K562 (cell line): ENCODE measurements at regions not wholly inside any gene's neighbourhood (a gene's known extent, or its start where the extent isn't known, plus 50 kb on each side); places are given as distances from the start of the nearest gene placed in this dataset.

ENCODE experiments used
- EZH2 ChIP-seq: IDR thresholded peaks from 2 replicates; pipeline ENCODE4 v1.6.1; 2012; ENCODE audit warnings: low read depth, mild to moderate bottlenecking, inconsistent platforms, low read length, borderline replicate concordance
- TF ChIP-seq, protein P1 (sequence below): sonication (generic); formaldehyde crosslinking; IDR thresholded peaks from 2 replicates; pipeline ENCODE4 v1.9.0; 2022; ENCODE audit warnings: mild to moderate bottlenecking, missing genetic modification reagents
- TF ChIP-seq, protein P2 (sequence below), 3 experiments: IDR thresholded peaks in 2 of 3; conservative IDR thresholded peaks in 1 of 3; 2 replicates each; pipeline ENCODE4 v1.5.1; 2011 to 2012; ENCODE audit warnings: low read length in 3 of 3, mild to moderate bottlenecking in 3 of 3, control low read depth in 2 of 3, improper control_type of control experiment in 1 of 3, inconsistent platforms in 1 of 3, low read depth in 1 of 3, mixed read lengths in 1 of 3, moderate library complexity in 1 of 3; ENCODE audit not compliant: insufficient read depth in 2 of 3

DNA sequence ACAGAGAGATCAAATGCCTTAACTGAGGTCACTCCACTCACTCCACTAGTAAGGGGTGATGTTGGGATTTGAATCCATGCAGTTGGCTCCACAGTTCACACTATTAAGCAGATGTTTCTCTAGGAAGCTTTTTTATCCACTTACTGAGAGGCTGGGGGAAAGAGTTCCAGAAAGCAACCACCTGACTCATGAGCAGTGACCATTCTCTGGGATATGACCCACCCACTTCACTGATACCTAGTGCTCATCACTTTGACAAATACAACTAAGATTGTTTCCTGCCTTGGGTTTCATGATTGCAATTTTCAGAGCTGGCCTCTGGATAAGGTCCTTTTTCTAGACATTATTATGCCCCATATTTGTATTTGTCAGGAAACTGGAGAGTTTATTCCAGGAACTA is 152.1 kb upstream of the PLEKHG7 start:
- TF ChIP-seq, protein P1, sequence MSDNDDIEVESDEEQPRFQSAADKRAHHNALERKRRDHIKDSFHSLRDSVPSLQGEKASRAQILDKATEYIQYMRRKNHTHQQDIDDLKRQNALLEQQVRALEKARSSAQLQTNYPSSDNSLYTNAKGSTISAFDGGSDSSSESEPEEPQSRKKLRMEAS (CRISPR knock-in tag) = no peak
- no peak for TF ChIP-seq EZH2
- TF ChIP-seq, protein P2, sequence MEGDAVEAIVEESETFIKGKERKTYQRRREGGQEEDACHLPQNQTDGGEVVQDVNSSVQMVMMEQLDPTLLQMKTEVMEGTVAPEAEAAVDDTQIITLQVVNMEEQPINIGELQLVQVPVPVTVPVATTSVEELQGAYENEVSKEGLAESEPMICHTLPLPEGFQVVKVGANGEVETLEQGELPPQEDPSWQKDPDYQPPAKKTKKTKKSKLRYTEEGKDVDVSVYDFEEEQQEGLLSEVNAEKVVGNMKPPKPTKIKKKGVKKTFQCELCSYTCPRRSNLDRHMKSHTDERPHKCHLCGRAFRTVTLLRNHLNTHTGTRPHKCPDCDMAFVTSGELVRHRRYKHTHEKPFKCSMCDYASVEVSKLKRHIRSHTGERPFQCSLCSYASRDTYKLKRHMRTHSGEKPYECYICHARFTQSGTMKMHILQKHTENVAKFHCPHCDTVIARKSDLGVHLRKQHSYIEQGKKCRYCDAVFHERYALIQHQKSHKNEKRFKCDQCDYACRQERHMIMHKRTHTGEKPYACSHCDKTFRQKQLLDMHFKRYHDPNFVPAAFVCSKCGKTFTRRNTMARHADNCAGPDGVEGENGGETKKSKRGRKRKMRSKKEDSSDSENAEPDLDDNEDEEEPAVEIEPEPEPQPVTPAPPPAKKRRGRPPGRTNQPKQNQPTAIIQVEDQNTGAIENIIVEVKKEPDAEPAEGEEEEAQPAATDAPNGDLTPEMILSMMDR (IDR thresholded peaks at IDR 0.05 in 2 of 3, conservative IDR thresholded peaks at IDR 0.05 in 1 of 3; ENCODE audit: insufficient read depth in 2 of 3, low read depth in 1 of 3, low read length in 3 of 3) = no peak
